ENCODE measurements at regions not wholly inside any gene's neighbourhood (a gene's known extent, or its start where the extent isn't known, plus 50 kb on each side); places are given as distances from the start of the nearest gene placed in this dataset.

GRCh38 chr4:15325987-15326386, 101.8 kb upstream of the C1QTNF7 start:
- TF ChIP-seq CTCF (IDR thresholded peaks at IDR 0.05; ENCODE audit: low read depth, low read length, poor library complexity, severe bottlenecking) (no peak), EZH2phosphoT487 (IDR thresholded peaks at IDR 0.05; ENCODE audit: borderline replicate concordance, low read length) (no peak)

Data from DOHH2 (cell line).